GM11168 (cell line): ENCODE measurements at regions not wholly inside any gene's neighbourhood (a gene's known extent, or its start where the extent isn't known, plus 50 kb on each side); places are given as distances from the start of the nearest gene placed in this dataset.

ENCODE experiments used
- in situ Hi-C: fragments of 300-500 bp; cut with MboI; formaldehyde crosslinking; loops from one replicate; pipeline ENCODE4 v1.12.0; 2022; ENCODE audit warnings: low sequenced_read_pairs; ENCODE audit not compliant: unreplicated experiment

DNA sequence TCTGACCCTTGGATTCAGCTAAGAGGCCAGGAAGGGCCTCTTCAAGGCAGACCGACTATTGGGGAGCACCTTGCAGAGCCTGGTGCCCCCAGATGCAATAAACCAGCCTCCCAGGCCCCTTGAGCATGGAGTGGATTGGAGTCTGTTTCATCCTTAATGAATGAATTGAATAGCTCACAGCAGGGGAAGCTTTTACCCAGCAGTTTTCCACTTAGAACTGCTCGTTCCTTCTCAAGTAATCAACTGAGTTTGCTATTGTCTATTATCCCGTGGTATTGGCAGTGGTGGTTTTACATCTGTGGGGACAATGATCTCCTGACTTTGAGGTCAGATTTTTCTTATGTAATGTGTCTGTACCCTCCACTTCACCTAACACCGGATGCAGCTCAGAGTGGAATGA is 197.6 kb downstream of the AACS start:
- in situ Hi-C loops: no loop called here

DNA sequence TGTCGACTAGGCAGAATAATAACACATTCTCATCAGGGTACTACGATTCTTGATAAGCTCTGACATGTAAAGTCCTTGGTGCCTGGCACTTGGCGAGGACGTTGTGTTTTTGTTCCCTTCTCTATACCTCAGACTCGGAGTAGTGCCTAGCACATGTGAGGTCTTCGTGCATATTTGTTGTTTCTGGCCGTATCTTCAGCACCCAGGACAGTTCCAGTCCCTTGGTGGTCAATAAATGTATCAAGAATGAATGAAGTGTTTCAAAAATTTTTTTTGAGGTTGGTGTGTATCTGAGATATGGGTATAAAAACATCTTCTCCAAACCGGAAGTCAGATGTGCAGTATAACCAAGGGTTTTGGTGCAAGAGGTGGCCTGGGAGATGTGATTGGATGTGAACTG is 198.2 kb downstream of the AACS start:
- in situ Hi-C loops: no loop called here

DNA sequence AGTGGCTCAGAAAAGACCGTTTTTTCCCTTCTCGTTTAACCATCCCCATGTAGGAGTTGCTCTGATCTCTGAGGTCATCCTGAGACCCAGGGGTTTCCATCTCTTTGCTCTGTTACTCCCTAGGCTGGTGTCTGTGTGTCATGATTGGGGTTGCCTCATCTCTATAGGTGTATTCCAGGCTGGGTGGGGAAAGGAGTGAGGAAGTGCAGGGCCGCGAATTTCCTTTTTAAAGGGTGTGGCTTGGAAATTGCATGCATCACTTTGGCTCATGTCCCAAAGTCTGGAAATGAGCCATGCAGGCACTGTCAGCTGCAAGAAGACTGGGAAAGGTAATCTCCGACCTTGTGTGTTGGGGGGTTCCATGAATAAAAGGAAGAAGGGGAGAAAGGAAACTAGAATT is 201.9 kb downstream of the AACS start:
- in situ Hi-C loops: no loop called here

DNA sequence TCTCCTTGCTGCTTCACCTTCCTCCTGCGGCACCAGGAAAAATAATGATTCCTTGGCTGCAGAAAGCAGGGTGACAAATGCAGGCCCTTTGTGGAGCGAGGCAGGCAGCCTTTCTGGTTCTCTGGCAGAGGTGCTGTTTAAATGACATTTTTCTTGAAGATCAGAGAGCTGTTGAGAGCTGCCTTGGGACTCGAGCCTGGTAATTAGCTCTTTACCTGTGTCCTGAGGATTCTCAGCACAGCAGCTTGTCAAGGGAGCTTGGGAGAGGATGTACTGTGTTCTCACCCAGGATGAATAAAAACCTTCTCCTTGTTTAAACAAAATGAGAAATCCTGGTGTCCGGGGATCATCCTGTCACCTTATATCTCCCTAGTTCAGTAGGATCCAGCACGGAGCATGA is 204.0 kb downstream of the AACS start:
- in situ Hi-C loops: no loop called here

DNA sequence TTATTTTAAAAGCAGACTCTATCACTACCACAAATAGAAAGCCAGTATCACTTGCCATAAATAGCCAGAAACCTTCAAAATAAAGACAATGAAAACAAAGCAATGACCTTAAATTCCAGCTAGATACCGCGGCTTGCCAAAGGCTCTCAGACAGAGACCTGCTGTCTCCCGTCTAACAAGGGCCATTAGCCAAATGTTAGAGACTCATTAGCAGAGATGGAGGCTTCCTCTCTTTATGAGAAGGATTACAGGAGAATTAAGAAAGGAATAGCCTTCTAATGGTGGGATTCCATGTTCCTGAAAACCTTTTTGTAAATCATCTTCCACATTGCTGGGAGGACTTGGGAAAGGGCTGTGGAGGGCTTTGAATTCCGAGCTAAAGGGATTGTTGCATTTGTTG is 206.7 kb downstream of the AACS start:
- in situ Hi-C loops: no loop called here

DNA sequence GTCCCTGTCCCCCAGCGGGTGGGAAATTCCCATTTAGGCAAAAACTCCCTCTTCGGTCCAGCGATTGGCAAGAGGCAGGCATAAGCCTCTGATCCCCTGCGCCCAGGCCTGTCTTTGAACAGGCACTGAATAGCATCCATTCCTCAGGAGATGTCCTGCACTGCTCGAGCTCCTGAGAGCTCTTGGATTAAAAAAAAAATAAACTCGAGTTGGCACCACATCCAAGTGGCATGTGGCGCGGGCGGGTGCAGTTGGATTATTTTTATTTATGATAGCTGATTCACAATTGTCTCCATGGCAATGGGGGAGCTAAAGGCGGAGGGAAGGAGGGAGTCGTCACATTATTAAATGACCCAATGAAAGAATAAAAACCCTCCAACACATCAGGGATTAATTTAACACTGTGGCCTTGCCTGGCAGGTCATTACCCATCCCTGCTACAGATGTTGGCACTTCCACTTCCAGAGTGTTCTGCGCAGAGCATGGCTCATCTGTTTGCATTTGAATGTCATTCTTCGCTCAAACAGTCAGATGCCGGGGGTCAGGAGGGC is 207.2 kb downstream of the AACS start:
- in situ Hi-C loops: no loop called here

DNA sequence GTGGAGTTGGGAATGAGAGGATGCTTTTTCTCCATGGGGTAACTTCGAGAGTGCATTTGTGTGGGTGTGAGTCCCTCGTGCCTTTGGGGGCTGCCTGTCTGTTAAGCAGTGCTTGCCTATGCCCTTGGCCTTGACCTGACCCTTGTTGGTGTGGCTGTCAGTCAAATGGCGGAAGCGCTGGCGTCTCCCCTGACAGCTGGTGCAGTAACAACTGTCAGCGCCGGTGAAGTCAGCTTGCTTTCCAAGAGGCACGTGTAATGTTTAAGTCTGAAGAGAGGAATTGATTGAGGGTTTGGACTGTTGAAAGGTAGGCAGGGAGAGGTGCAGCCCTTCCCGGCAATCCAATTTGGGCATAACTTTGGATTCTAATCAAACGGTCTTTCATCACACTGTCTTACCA is 211.3 kb downstream of the AACS start:
- in situ Hi-C loops: no loop called here

DNA sequence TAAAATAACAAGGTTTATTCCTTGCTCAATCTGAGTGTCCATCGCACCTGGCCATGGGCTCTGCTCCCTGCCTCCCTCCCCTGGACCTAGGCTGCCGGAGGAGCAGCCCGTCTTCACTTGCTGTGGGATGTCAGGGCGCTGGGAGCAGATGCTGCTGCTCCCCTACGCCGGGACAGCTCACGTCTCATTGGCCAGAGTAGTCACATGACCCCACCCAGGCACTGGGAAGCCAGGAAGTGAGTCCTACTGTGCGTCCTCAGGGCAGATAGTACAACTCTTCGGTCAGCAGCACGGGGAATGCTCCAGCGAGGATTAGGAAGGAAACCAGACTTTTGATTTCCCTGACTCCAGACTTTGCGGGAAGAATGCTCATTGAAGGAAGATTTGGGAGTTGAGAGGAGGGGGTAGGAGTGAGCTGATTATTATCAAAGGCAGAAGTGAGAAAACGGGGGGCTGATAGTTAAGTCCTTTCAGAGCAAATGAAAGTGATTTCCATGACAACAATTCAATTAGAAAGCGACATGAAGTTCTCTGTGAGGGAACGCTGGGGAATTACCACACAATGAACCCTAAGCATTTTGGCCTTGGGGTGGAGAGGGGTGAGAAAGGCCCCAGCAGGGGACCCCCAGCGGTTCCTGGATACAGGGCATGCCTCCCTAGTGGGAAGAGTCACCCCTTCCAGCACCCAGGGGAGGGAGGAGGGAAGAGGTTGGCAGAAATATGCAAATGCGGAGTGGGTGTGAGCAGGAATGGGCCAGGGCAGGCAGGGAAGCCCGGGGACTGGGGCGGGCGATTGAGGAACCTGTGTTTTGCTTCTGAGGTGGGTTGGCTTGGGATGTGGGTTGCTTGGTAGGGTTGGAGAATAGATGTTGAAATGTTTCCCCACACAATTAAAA is 215.5 kb downstream of the AACS start:
- in situ Hi-C loops: no loop called here

DNA sequence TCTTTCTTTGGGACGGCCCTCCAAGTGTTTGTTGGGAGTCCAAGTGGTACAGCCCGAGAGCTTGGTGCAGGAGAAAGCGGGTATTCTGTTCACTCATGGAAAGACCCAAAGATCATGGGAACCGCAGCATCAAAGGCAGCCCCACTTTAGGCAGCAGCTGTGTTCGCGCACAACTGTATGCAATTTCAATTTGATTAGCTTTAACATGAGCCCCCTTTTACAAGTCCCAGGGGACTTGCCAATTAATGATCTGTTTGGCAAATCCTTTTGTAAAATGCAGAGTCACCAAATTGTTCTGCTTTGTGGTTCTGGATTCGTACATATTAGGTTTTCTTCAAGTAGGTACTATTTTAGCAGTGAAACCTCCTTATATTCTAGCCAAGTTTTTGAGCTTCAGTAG is 217.7 kb downstream of the AACS start:
- in situ Hi-C loops: no loop called here

DNA sequence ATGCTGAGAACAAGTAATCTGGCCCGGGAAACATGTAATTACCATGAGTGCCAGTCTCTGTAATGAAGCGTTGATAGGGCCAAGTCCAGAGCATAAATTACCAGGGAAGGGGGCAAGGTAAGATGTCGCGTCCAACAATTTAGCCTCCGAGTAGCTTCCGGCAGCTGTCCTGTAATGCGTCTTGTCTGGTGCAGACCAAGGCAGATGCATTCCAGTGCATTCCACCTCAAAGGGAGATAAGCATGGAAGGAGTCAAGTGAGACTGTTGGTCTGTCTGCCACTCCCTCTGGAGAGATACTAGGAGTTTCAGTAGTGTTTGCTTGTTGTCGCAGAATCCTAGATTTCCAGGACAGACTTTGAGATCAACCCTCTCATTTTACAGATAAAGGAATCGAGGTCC is 218.3 kb downstream of the AACS start:
- in situ Hi-C loops: no loop called here

DNA sequence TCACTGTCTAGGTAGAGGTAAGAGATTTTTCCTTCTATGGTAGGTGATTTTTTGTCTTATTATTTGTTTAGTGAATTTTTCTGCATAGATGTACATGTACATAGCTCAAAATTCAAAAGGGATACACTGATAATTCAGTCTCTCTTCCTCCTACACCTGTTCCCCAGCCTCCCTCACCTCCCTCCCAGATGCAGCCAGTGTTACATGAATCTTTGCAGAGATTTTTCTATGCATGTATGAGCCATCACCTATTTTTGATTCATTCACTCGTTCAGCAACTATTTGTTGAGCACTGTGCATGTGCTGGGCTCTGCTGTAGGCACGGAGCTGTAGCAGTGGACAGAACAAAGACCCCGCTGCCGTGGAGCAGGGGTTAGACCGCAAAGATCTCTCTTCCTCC is 218.9 kb downstream of the AACS start:
- in situ Hi-C loops: no loop called here

DNA sequence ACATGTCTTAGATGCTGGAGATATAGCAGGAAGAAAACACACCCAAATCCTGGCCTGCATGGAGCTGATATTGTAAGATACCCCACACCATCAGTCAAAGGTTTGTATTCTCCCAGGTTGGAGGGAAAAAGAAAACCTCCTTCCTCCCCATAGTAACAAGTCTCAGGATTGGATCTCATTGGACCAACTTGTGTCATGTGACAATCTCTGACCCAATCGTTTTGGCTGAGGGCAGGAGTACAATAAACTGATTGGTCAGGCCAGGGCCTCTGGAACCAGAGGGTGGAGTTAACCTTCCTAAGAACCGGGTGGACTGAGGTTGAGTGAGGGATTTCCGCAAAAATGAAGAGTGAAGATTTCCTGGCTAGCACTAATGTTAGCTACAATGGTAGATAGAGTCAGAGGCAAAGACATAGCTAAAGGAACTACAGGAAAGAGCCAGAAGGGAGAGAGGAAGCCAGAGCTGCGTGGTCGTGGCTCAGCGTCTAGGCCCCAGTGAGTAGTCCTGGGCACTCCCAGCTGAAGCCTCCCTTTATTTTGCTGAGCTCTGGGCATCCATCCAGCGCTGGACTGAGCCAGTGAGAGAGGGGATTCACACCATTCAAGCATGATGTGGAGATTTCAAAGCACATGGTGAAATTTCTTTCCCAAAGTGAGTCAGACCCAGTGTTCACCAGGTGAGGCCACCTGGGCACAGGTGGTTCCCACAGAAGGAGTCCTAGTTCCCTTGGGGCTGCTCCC is 219.9 kb downstream of the AACS start:
- in situ Hi-C loops: no loop called here

DNA sequence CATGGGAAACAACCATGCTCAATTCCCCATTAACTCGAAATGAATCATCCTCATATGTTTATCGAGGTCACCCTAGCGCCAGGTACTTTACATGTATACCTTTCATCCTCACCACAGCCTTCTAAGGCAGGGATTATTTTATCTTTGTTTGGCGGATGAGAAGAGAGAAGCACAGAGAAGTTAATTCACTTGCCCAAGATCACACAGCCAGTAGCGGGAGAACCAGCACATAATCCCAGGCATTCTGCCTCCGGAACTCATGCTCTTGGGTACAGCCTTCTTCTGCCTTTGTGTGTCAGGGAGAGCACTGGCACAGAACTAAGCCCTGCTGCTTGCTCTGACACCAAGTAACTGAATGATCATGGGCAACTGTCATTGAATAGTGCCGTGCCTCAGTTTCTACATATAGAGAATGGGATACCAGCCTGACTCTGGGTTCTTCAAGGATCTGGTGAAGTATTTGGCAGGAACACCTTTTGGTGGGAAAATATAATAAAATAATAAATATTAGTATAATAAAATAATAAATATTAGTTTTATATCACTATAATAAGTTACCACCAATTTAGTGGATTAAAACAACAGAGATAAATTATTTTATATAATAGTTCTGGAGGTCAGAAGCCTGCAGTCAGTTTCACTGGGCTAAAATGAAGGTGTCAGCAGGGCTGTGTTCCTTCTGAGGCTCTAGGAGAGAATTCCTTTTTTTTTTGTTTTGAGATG is 220.9 kb downstream of the AACS start:
- in situ Hi-C loops: no loop called here

DNA sequence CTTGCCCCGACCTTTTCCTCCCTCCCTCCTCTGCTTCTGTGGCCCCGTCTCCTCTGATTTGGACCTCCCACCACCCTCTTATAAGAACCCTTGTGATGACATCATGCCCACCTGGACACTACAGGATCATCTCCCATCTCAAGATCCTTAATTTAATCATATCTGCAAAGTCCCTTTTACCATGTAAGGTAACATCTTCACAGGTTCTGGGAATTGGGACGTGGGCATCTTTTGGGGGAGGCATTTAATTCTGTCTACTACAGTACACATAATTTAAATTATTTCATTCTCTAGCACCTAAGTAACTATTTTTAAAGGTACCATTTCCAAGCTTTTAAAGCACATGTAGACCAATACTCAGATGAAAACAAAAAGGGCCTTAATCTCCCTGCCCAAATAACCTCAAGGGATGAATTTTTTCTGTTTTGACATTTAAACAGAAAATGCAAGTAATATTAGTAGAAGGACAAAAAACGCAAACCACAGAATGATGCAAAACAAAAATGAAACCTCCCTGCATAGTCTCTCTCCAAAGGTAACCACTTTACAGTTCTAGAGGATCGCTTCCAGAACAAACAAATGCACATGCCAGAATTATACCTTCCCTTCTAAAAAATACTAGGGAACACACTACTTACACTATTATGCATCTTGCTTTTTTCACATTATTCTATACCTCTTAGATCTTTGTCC is 222.1 kb downstream of the AACS start:
- in situ Hi-C loops: no loop called here

DNA sequence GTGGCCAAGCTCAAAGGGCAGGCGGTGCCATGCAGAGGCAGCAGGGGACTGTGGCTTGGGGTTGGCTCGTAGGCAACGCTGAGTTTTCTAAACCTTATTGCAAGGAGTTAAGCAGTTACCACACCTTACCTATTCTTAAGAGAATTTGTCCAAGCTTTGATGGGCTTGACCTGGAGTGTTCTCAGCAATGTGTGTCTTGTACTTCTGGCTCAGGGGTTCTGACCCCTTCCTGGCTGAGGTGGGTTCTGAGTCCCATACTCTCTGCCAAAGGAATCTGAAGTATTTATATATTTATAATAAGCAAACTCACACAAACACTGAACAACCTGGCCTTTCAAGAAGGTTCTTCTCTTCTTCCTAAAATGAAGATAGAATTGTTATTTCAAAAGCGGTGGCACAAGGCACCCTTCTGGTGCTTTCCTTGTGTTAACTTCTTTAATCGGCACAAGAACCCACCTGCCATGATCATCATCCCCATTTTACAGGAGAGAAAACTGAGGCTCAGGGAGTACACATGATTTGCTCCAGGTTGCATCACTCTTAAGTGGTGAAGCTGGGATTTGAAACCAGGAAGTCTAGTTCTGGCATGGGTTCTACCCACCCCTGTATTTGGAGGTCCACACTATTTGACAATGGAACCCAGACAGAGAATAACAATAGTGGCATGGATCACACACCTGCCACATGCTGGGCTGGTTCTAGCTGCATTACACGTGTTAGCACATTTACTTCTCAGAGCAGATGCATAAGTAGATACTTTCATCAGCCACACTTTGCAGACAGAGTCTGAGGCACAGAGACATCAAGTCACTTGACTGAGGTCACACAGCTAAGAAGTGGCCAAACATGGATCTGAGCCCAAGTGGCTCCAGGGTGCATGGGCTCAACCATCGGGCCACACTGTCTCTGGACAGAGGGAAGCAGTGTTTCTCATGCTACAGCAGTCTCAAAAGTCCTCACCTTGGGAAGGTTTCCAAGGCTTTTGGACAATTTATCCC is 224.0 kb downstream of the AACS start:
- in situ Hi-C loops: no loop called here

DNA sequence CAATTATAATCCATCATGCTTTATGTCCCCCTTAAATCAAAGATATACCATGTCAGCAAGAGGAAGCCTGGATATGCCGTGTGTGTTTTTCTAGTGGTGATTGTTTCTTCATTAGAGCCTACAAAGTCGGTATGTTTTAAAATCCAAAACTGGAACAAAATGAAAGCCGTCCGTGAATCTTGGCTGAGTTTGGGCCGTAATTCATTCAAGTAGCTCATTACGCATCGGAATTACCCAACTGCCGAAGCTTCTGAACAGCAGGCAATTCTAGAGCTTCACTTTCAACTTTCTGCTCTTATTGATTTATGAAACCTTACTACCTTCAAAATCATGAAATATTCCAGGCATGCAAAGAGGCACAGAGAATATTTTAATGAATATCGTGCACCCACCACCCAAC is 224.7 kb downstream of the AACS start:
- in situ Hi-C loops: no loop called here

DNA sequence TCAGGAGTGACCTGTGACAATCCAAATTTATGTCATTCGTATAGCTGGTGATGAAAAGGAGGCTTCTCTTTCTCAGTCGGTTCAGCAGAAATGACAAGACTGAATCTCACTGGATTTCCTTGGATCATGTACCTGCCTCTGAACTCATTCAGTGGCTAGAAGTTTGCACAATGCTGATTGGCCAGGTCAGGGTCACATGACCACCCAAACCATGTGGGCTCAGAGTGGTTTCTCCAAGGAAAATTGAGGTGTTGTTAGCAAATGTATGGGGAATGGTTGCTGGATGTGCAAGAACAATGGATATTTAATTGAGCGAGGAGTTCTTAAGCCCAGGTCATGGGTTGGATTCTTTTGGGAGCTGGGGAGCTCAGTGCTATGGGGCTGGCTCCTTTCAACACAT is 227.5 kb downstream of the AACS start:
- in situ Hi-C loops: no loop called here

DNA sequence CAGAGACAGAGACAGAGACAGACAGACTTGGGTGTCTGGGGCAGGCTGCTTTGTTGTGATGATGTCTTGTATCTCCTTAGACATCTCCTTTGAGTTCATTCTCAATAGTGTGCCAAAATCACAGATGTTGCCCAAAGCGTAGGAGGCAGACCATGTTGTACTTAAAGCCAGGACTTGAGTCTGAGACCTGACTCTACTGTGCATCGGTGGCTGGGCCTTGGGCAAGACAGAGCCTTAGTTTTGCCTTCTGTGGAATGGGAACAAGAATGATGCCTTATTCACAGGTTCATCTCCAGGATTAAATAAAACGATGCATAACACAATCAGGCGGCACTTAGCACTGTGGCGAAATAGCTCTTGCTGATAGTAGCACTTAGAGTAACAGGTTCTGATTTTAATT is 230.3 kb downstream of the AACS start:
- in situ Hi-C loops: no loop called here

DNA sequence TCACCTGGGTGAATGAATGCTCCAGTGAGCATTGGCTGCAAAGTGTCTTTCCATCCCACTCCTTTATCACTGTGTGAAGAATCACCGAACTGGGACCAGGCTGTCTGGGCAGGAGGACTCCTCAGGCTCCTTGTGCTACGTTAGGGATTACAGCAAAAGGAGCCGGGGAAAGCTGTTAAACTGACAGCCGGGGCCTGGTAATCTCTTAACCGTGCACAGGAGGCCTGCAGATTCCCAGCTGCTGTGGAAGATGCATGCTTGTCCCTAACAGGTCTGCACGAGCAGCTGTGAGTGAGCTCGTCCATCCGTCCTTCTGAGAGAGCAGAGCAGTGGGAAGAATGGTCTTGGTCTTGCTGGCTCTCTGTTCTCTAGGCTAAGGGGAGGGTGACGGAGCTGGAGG is 231.5 kb downstream of the AACS start:
- in situ Hi-C loops: no loop called here
